Fibroblast of lung (primary cell): ENCODE measurements at regions not wholly inside any gene's neighbourhood (a gene's known extent, or its start where the extent isn't known, plus 50 kb on each side); places are given as distances from the start of the nearest gene placed in this dataset.

Experiments
- DNase-seq, 2 donors: peaks; one replicate each; pipeline versions ENCODE4 v3.0.0 to v3.0.0-alpha.2; 2010; ENCODE audit warnings: low read depth in 2 of 2
- H2AFZ ChIP-seq: 2 replicates; pipeline ENCODE4 v1.5.1; 2012; ENCODE audit warnings: low read length, control low read depth, inconsistent platforms
- H3K27ac ChIP-seq: 2 replicates; pipeline ENCODE4 v1.5.1; 2011; ENCODE audit warnings: low read length, control low read depth; ENCODE audit not compliant: insufficient read depth
- H3K27me3 ChIP-seq: 2 replicates; pipeline ENCODE4 v1.5.1; 2011; ENCODE audit warnings: mild to moderate bottlenecking, low read length; ENCODE audit not compliant: control insufficient read depth, insufficient read depth
- H3K36me3 ChIP-seq: 2 replicates; pipeline ENCODE4 v1.5.1; 2011; ENCODE audit warnings: low read length; ENCODE audit not compliant: control insufficient read depth, insufficient read depth
- H3K4me1 ChIP-seq: 2 replicates; pipeline ENCODE4 v1.5.1; 2011; ENCODE audit warnings: low read length; ENCODE audit not compliant: control insufficient read depth, insufficient read depth; ENCODE audit errors: extremely low read depth
- H3K4me2 ChIP-seq: 2 replicates; pipeline ENCODE4 v1.5.1; 2011; ENCODE audit warnings: low read length, control low read depth; ENCODE audit not compliant: insufficient read depth; ENCODE audit errors: extremely low read depth
- H3K4me3 ChIP-seq, 4 experiments: fragments of 200-600 bp in 1 of 4; sonication (generic) in 1 of 4; replicated peaks in 1 of 4; 2 replicates each; pipeline ENCODE4 v1.5.1; 2011 to 2016; ENCODE audit warnings: low read length in 4 of 4, low read depth in 3 of 4, mild to moderate bottlenecking in 3 of 4, control low read depth in 2 of 4, inconsistent platforms in 1 of 4, mixed read lengths in 1 of 4; ENCODE audit not compliant: insufficient read depth in 1 of 4; ENCODE audit errors: control extremely low read depth in 1 of 4
- H3K79me2 ChIP-seq: 2 replicates; pipeline ENCODE4 v1.5.1; 2012; ENCODE audit warnings: mild to moderate bottlenecking, low read length, inconsistent platforms; ENCODE audit not compliant: control insufficient read depth, insufficient read depth
- H3K9ac ChIP-seq: 2 replicates; pipeline ENCODE4 v1.5.1; 2011; ENCODE audit warnings: mild to moderate bottlenecking, low read length, control low read depth; ENCODE audit not compliant: insufficient read depth
- H3K9me3 ChIP-seq: 2 replicates; pipeline ENCODE4 v1.5.1; 2012; ENCODE audit warnings: low read depth, low read length; ENCODE audit not compliant: control insufficient read depth, insufficient read depth
- H4K20me1 ChIP-seq: 2 replicates; pipeline ENCODE4 v1.5.1; 2011; ENCODE audit warnings: low read length; ENCODE audit not compliant: control insufficient read depth, insufficient read depth; ENCODE audit errors: extremely low read depth
- EZH2 ChIP-seq: IDR thresholded peaks from 2 replicates; pipeline ENCODE4 v1.5.1; 2012; ENCODE audit warnings: low read length, control low read depth, mild to moderate bottlenecking; ENCODE audit errors: missing control alignments
- TF ChIP-seq, protein P1 (sequence below), 2 donors: IDR thresholded peaks in 1 of 2; conservative IDR thresholded peaks in 1 of 2; 1 replicate in 1 of 2; 2 replicates in 1 of 2; pipeline ENCODE4 v1.5.1; 2011 to 2012; ENCODE audit warnings: low read length in 2 of 2, control low read depth in 1 of 2, inconsistent platforms in 1 of 2, low read depth in 1 of 2, mild to moderate bottlenecking in 1 of 2

DNA sequence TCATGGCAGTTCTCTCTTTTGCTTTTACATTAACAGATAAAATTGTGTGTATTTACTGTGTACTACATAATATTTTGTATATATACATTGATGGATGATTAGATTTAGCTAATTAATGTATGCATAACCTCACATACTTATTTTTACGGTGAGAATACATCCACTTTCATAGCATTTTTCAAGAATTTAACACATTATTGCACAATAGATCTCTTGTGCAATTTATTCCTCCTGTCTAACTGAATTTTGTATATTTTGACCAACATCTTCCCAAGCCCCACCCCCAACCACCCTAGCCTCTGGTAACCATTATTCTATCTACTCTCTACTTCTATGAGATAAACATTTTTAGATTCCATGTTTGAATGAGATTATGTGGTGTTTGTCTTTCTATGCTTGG is 194.7 kb downstream of the RBM26 start:
- Histone ChIP-seq H3K79me2 (no peaks in the 10 kb centered on the region), H2AFZ (no peak overlapping the region), H3K27me3 (no peaks in the 10 kb centered on the region), H3K9ac (no peak overlapping the region), H3K4me2 (no peak overlapping the region), H4K20me1 (no peaks in the 10 kb centered on the region), H3K27ac (no peak overlapping the region), H3K4me1 (no peaks in the 10 kb centered on the region), H3K36me3 (no peaks in the 10 kb centered on the region), H3K9me3 (no peaks in the 10 kb centered on the region), H3K4me3 (no peak overlapping the region)
- TF ChIP-seq, protein P1, sequence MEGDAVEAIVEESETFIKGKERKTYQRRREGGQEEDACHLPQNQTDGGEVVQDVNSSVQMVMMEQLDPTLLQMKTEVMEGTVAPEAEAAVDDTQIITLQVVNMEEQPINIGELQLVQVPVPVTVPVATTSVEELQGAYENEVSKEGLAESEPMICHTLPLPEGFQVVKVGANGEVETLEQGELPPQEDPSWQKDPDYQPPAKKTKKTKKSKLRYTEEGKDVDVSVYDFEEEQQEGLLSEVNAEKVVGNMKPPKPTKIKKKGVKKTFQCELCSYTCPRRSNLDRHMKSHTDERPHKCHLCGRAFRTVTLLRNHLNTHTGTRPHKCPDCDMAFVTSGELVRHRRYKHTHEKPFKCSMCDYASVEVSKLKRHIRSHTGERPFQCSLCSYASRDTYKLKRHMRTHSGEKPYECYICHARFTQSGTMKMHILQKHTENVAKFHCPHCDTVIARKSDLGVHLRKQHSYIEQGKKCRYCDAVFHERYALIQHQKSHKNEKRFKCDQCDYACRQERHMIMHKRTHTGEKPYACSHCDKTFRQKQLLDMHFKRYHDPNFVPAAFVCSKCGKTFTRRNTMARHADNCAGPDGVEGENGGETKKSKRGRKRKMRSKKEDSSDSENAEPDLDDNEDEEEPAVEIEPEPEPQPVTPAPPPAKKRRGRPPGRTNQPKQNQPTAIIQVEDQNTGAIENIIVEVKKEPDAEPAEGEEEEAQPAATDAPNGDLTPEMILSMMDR (conservative IDR thresholded peaks at IDR 0.05 in 1 of 2, IDR thresholded peaks at IDR 0.05 in 1 of 2; ENCODE audit: low read depth in 1 of 2, low read length in 2 of 2): no peak
- TF ChIP-seq EZH2: no peak
- DNase-seq: no peak

DNA sequence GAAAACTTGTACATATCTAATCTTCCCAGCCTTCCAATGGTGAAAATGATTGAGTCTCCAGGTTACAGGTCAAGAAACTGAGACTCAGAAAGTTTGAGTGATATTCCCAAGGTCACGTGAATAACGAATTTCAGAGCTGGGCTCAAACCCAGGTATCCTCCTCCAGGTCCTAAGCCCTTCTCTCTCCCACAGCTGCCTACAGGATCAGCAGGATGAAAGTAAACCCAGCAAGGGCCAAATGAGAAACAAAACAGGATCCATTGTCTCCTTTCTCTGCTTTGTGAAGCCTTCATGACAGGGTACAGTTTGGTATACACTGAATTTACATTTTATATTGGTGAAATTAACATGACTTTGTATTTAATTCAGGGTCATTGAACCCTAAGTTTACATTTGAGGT is 208.1 kb downstream of the RBM26 start:
- H3K4me2 ChIP-seq: no peak overlapping the region
- no peaks in the 10 kb centered on the region for H4K20me1 ChIP-seq
- H3K4me1 ChIP-seq: no peaks in the 10 kb centered on the region

GRCh38 chr13:79196843-79197242 is 209.2 kb downstream of the RBM26 start:
- H3K36me3 ChIP-seq: no peaks in the 10 kb centered on the region
- H3K27me3 ChIP-seq: no peaks in the 10 kb centered on the region
- H3K4me1 ChIP-seq: no peaks in the 10 kb centered on the region
- no peaks in the 10 kb centered on the region for H3K79me2 ChIP-seq
- H3K27ac ChIP-seq: no peak overlapping the region
- no peak overlapping the region for H3K9ac ChIP-seq
- no peak overlapping the region for H3K4me3 ChIP-seq
- H2AFZ ChIP-seq: no peak overlapping the region
- TF ChIP-seq EZH2: no peak
- TF ChIP-seq, protein P1 (conservative IDR thresholded peaks at IDR 0.05 in 1 of 2, IDR thresholded peaks at IDR 0.05 in 1 of 2; ENCODE audit: low read depth in 1 of 2, low read length in 2 of 2): no peak
- no peaks in the 10 kb centered on the region for H3K9me3 ChIP-seq
- H4K20me1 ChIP-seq: no peaks in the 10 kb centered on the region
- no peak for DNase-seq
- H3K4me2 ChIP-seq: no peak overlapping the region

More for the DNA sequence above, 208.1 kb downstream of the RBM26 start:
- H3K27ac ChIP-seq: no peak overlapping the region
- H2AFZ ChIP-seq: no peak overlapping the region
- no peaks in the 10 kb centered on the region for H3K79me2 ChIP-seq
- no peak overlapping the region for H3K9ac ChIP-seq
- TF ChIP-seq, protein P1 (conservative IDR thresholded peaks at IDR 0.05 in 1 of 2, IDR thresholded peaks at IDR 0.05 in 1 of 2; ENCODE audit: low read depth in 1 of 2, low read length in 2 of 2): no peak
- no peak for TF ChIP-seq EZH2
- H3K27me3 ChIP-seq: no peaks in the 10 kb centered on the region
- H3K36me3 ChIP-seq: no peaks in the 10 kb centered on the region
- H3K4me3 ChIP-seq: no peak overlapping the region
- no peak for DNase-seq
- no peaks in the 10 kb centered on the region for H3K9me3 ChIP-seq
